ENCODE measurements at regions not wholly inside any gene's neighbourhood (a gene's known extent, or its start where the extent isn't known, plus 50 kb on each side); places are given as distances from the start of the nearest gene placed in this dataset.

- TF ChIP-seq CTCF (IDR thresholded peaks at IDR 0.05) (no peak), POLR2AphosphoS5 (IDR thresholded peaks at IDR 0.05) (no peak), POLR2A (IDR thresholded peaks at IDR 0.05) (no peak), EP300 (IDR thresholded peaks at IDR 0.05) (no peak)
Measured at GRCh38 chr6:155974359-155974758, 518.7 kb upstream of the NOX3 start.

Data from sigmoid colon (tissue), 4 donors.